H9 (cell line): ENCODE measurements at regions not wholly inside any gene's neighbourhood (a gene's known extent, or its start where the extent isn't known, plus 50 kb on each side); places are given as distances from the start of the nearest gene placed in this dataset.
A peak's percentile ranks its signal among the peaks of the same experiment; 100 is the strongest.

Experiments used
- DNase-seq: peaks from one replicate; pipeline ENCODE4 v3.0.0-alpha.2; 2017
- H2AFZ ChIP-seq: one replicate; pipeline ENCODE4 v1.6.1; 2013; ENCODE audit warnings: mild to moderate bottlenecking, low read length, control low read depth, moderate library complexity
- H2AK5ac ChIP-seq: 2 replicates; pipeline ENCODE4 v1.6.1; 2013; ENCODE audit warnings: low read length, control low read depth, mixed read lengths; ENCODE audit not compliant: insufficient read length
- H2BK120ac ChIP-seq: one replicate; pipeline ENCODE4 v1.6.1; 2013; ENCODE audit warnings: low read depth, mild to moderate bottlenecking, low read length, control low read depth, inconsistent platforms; ENCODE audit not compliant: poor library complexity, severe bottlenecking
- H2BK12ac ChIP-seq: 2 replicates; pipeline ENCODE4 v1.6.1; 2013; ENCODE audit warnings: low read length, control low read depth, mixed read lengths, low read depth; ENCODE audit not compliant: insufficient read length
- H2BK15ac ChIP-seq: 2 replicates; pipeline ENCODE4 v1.6.1; 2013; ENCODE audit warnings: low read depth, low read length, control low read depth
- H2BK20ac ChIP-seq: one replicate; pipeline ENCODE4 v1.6.1; 2013; ENCODE audit warnings: low read depth, mild to moderate bottlenecking, low read length, control low read depth, inconsistent platforms; ENCODE audit not compliant: poor library complexity, severe bottlenecking
- H2BK5ac ChIP-seq: 2 replicates; pipeline ENCODE4 v1.6.1; 2013; ENCODE audit warnings: low read length, control low read depth, mixed read lengths; ENCODE audit not compliant: insufficient read length
- H3K14ac ChIP-seq: 2 replicates; pipeline ENCODE4 v1.6.1; 2013; ENCODE audit warnings: low read length, control low read depth; ENCODE audit not compliant: insufficient read depth
- H3K18ac ChIP-seq: 2 replicates; pipeline ENCODE4 v1.6.1; 2013; ENCODE audit warnings: low read depth, mild to moderate bottlenecking, mixed read lengths, low read length, control low read depth; ENCODE audit not compliant: insufficient read length
- H3K23ac ChIP-seq: 2 replicates; pipeline ENCODE4 v1.6.1; 2013; ENCODE audit warnings: low read length, control low read depth, mixed read lengths, low read depth; ENCODE audit not compliant: insufficient read length
- H3K23me2 ChIP-seq: 2 replicates; pipeline ENCODE4 v1.6.1; 2013; ENCODE audit warnings: low read depth, mild to moderate bottlenecking, mixed read lengths, low read length, control low read depth; ENCODE audit not compliant: insufficient read length, poor library complexity, severe bottlenecking
- H3K27ac ChIP-seq: 2 replicates; pipeline ENCODE4 v1.5.1; 2013; ENCODE audit warnings: low read length, control low read depth, mixed read lengths, low read depth; ENCODE audit not compliant: insufficient read length
- H3K27me3 ChIP-seq: 2 replicates; pipeline ENCODE4 v1.6.1; 2013; ENCODE audit warnings: low read length, control low read depth, inconsistent platforms; ENCODE audit not compliant: insufficient read depth
- H3K4ac ChIP-seq: 2 replicates; pipeline ENCODE4 v1.6.1; 2013; ENCODE audit warnings: low read depth, mild to moderate bottlenecking, control low read depth, inconsistent platforms, low read length, moderate library complexity
- H3K4me1 ChIP-seq: 2 replicates; pipeline ENCODE4 v1.6.1; 2013; ENCODE audit warnings: low read length, control low read depth, inconsistent platforms; ENCODE audit not compliant: insufficient read depth
- H3K4me2 ChIP-seq: 2 replicates; pipeline ENCODE4 v1.6.1; 2013; ENCODE audit warnings: low read length, control low read depth, mixed read lengths; ENCODE audit not compliant: insufficient read length, insufficient read depth
- H3K56ac ChIP-seq: 2 replicates; pipeline ENCODE4 v1.6.1; 2013; ENCODE audit warnings: low read depth, mild to moderate bottlenecking, mixed read lengths, low read length, control low read depth; ENCODE audit not compliant: insufficient read length
- H3K79me1 ChIP-seq: 2 replicates; pipeline ENCODE4 v1.6.1; 2013; ENCODE audit warnings: low read depth, mild to moderate bottlenecking, moderate library complexity, low read length, control low read depth, inconsistent platforms; ENCODE audit not compliant: insufficient read depth, poor library complexity, severe bottlenecking
- H3K79me2 ChIP-seq: 2 replicates; pipeline ENCODE4 v1.6.1; 2013; ENCODE audit warnings: low read length, control low read depth, inconsistent platforms; ENCODE audit not compliant: insufficient read depth
- H3K9ac ChIP-seq: 2 replicates; pipeline ENCODE4 v1.6.1; 2013; ENCODE audit warnings: low read length, control low read depth, mixed read lengths; ENCODE audit not compliant: insufficient read length; ENCODE audit errors: extremely low read depth
- H3K9me3 ChIP-seq: one replicate; pipeline ENCODE4 v1.6.1; 2013; ENCODE audit warnings: low read depth, low read length, inconsistent platforms; ENCODE audit not compliant: control insufficient read depth
- H3T11ph ChIP-seq: one replicate; pipeline ENCODE4 v1.6.1; 2013; ENCODE audit warnings: mild to moderate bottlenecking, low read length, control low read depth, inconsistent platforms
- H4K20me1 ChIP-seq: one replicate; pipeline ENCODE4 v1.6.1; 2013; ENCODE audit not compliant: control insufficient read depth, insufficient read length, insufficient read depth
- H4K5ac ChIP-seq: 2 replicates; pipeline ENCODE4 v1.6.1; 2013; ENCODE audit warnings: low read depth, mild to moderate bottlenecking, mixed read lengths, low read length, control low read depth; ENCODE audit not compliant: insufficient read length
- H4K8ac ChIP-seq: replicated peaks from 2 replicates; pipeline ENCODE4 v1.6.1; 2013; ENCODE audit warnings: low read length, control low read depth, mixed read lengths, low read depth; ENCODE audit not compliant: insufficient read length
- H4K91ac ChIP-seq: 2 replicates; pipeline ENCODE4 v1.6.1; 2013; ENCODE audit warnings: low read depth, mild to moderate bottlenecking, moderate library complexity, mixed read lengths, low read length, control low read depth; ENCODE audit not compliant: insufficient read length
- H3K27ac Mint-ChIP-seq, 3 experiments: 2 replicates in 2 of 3; 3 replicates in 1 of 3; pipeline ENCODE4 v1.8.0; 2020 to 2021; ENCODE audit warnings: mixed read lengths in 3 of 3, mild to moderate bottlenecking in 1 of 3, moderate library complexity in 1 of 3
- H3K27me3 Mint-ChIP-seq: 2 replicates; pipeline ENCODE4 v1.8.0; 2021; ENCODE audit warnings: low read depth, mild to moderate bottlenecking, moderate library complexity, mixed read lengths
- H3K36me3 Mint-ChIP-seq, 3 experiments: 2 replicates in 2 of 3; 3 replicates in 1 of 3; pipeline ENCODE4 v1.8.0; 2020 to 2021; ENCODE audit warnings: low read depth in 3 of 3, mixed read lengths in 3 of 3; ENCODE audit not compliant: insufficient read depth in 1 of 3
- H3K4me1 Mint-ChIP-seq, 2 experiments: 2 replicates each; pipeline ENCODE4 v1.8.0; 2020; ENCODE audit warnings: mixed read lengths in 2 of 2
- H3K4me3 Mint-ChIP-seq, 2 experiments: 2 replicates in 1 of 2; 3 replicates in 1 of 2; pipeline ENCODE4 v1.8.0; 2020 to 2021; ENCODE audit warnings: mild to moderate bottlenecking in 2 of 2, mixed read lengths in 2 of 2, moderate library complexity in 1 of 2
- H3K9me3 Mint-ChIP-seq, 2 experiments: 2 replicates in 1 of 2; 3 replicates in 1 of 2; pipeline ENCODE4 v1.8.0; 2020; ENCODE audit warnings: mild to moderate bottlenecking in 2 of 2, mixed read lengths in 2 of 2, moderate library complexity in 1 of 2
- CTCF ChIP-seq: fragments of 200-600 bp; sonication (generic); conservative IDR thresholded peaks from 3 replicates; pipeline ENCODE4 v1.8.0; 2021; ENCODE audit warnings: antibody characterized with exemption, mild to moderate bottlenecking
- WGBS: extraction: QIAGEN DNeasy Blood & Tissue Kit; methylation state at CpG from one replicate; pipeline ENCODE4 v1.1.7; 2013; ENCODE audit warnings: missing lambda C conversion rate, low lambda C conversion rate, mixed read lengths; ENCODE audit not compliant: insufficient read length; ENCODE audit errors: extremely low coverage; 5-methylcytosine and 5-hydroxymethylcytosine counted together

DNA sequence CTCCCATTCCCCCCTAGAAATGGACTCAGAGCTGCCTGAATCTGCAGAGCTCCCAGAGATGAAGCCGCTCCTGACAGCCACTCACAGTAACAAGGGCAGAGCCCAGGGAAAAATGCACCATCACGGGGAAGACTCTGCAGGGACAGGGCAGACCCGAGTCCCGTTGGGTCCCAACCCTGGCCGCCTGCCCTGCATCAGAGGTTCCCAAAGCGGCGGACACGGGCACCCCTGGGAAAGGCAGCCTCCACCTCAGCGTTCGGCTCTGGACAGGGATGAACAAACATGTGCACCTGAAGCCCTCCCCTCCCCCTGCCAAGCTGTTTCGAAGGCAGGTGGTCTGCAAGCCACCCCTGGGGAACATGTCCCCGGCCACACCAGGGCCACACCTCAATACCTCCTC, 320.4 kb downstream of the ADGRD1 start:
- H3K4me3 Mint-ChIP-seq: no peak overlapping the region
- Histone ChIP-seq H4K5ac (no peak overlapping the region), H3K4me1 (no peaks in the 10 kb centered on the region), H3K23me2 (no peaks in the 10 kb centered on the region), H3K9ac (no peak overlapping the region), H3K14ac (no peak overlapping the region; the same call in 1 of the 2 replicates), H3K9me3 (no peaks in the 10 kb centered on the region), H2BK12ac (no peak overlapping the region), H4K8ac (no peak overlapping the region), H3K79me2 (no peaks in the 10 kb centered on the region), H3K56ac (no peak overlapping the region), H3K4ac (no peak overlapping the region), H2AFZ (no peak overlapping the region), H2AK5ac (no peak overlapping the region), H3T11ph (no peak overlapping the region), H3K27ac (no peak overlapping the region), H2BK20ac (no peak overlapping the region), H3K79me1 (no peaks in the 10 kb centered on the region), H2BK120ac (no peak overlapping the region), H3K4me2 (no peak overlapping the region), H2BK5ac (no peak overlapping the region), H3K23ac (no peak overlapping the region), H4K91ac (no peak overlapping the region), H4K20me1 (no peaks in the 10 kb centered on the region), H3K18ac (no peak overlapping the region), H2BK15ac (no peak overlapping the region), H3K27me3 (no peaks in the 10 kb centered on the region)
- 0 out of 7 replicates have a peak overlapping the region, but pooled peaks of 1 of the 3 experiments have one; percentile 55 for H3K27ac Mint-ChIP-seq
- no peaks in the 10 kb centered on the region for H3K9me3 Mint-ChIP-seq
- H3K36me3 Mint-ChIP-seq: no peaks in the 10 kb centered on the region; a peak in 1 of 7 replicates
- no peak for TF ChIP-seq CTCF
- H3K4me1 Mint-ChIP-seq: peaks cover 3 to 10% of the 10 kb centered on the region in 2 experiments; a peak in 2 of 4 replicates
- peaks cover 2% of the 10 kb centered on the region; the same call in 1 of the 2 replicates for H3K27me3 Mint-ChIP-seq
- no peak for DNase-seq
- WGBS: no CpG with 5 or more reads among the region's 12 CpGs
